Spleen (tissue), 11 donors: ENCODE measurements at regions not wholly inside any gene's neighbourhood (a gene's known extent, or its start where the extent isn't known, plus 50 kb on each side); places are given as distances from the start of the nearest gene placed in this dataset.

ENCODE experiments used
- DNase-seq: peaks from one replicate; pipeline ENCODE4 v3.0.0-alpha.2; 2020
- H3K27ac ChIP-seq, 8 donors: fragments of 200-600 bp; sonication (generic) in 7 of 8; 1 replicate in 4 of 8; 2 replicates in 4 of 8; pipeline versions ENCODE4 v1.5.0 to v1.8.0; 2016 to 2021; ENCODE audit warnings: inconsistent platforms in 4 of 8, mild to moderate bottlenecking in 4 of 8, moderate library complexity in 1 of 8
- H3K27me3 ChIP-seq, 7 donors: fragments of 200-600 bp; sonication (generic) in 6 of 7; replicated peaks in 1 of 7; 1 replicate in 4 of 7; 2 replicates in 3 of 7; pipeline versions ENCODE4 v1.5.0 to v1.8.0; 2016 to 2021; ENCODE audit warnings: inconsistent platforms in 3 of 7, mild to moderate bottlenecking in 1 of 7
- H3K36me3 ChIP-seq, 6 donors: fragments of 200-600 bp; sonication (generic) in 5 of 6; 1 replicate in 4 of 6; 2 replicates in 2 of 6; pipeline versions ENCODE4 v1.5.0 to v1.8.0; 2016 to 2021; ENCODE audit warnings: inconsistent platforms in 2 of 6
- H3K4me1 ChIP-seq, 6 donors: fragments of 200-600 bp; sonication (generic) in 5 of 6; 1 replicate in 3 of 6; 2 replicates in 3 of 6; pipeline versions ENCODE4 v1.5.0 to v1.8.0; 2016 to 2021; ENCODE audit warnings: inconsistent platforms in 3 of 6
- H3K4me3 ChIP-seq, 8 donors: fragments of 200-600 bp; sonication (generic) in 7 of 8; 1 replicate in 4 of 8; 2 replicates in 4 of 8; pipeline versions ENCODE4 v1.5.0 to v1.8.0; 2016 to 2021; ENCODE audit warnings: inconsistent platforms in 4 of 8, mild to moderate bottlenecking in 4 of 8, moderate library complexity in 2 of 8
- H3K9me3 ChIP-seq, 8 donors: fragments of 200-600 bp; sonication (generic) in 7 of 8; 1 replicate in 4 of 8; 2 replicates in 4 of 8; pipeline versions ENCODE4 v1.5.0 to v1.8.0; 2016 to 2021; ENCODE audit warnings: inconsistent platforms in 4 of 8
- CTCF ChIP-seq, 11 experiments: fragments of 200-600 bp in 7 of 11; fragments of 450-650 bp in 4 of 11; sonication (generic) in 4 of 11; IDR thresholded peaks in 8 of 11; conservative IDR thresholded peaks in 3 of 11; 1 replicate in 7 of 11; 2 replicates in 4 of 11; pipeline versions ENCODE4 v1.4.0 to v1.8.0; 2016 to 2021; ENCODE audit warnings: antibody characterized with exemption in 11 of 11, inconsistent platforms in 4 of 11, mild to moderate bottlenecking in 1 of 11
- POLR2A ChIP-seq, 3 donors: fragments of 450-650 bp; IDR thresholded peaks; one replicate each; pipeline ENCODE4 v1.5.1; 2017; ENCODE audit warnings: antibody characterized with exemption in 3 of 3, mild to moderate bottlenecking in 1 of 3
- POLR2AphosphoS5 ChIP-seq, 3 donors: sonication (generic); formaldehyde crosslinking; IDR thresholded peaks; one replicate each; pipeline ENCODE4 v1.5.1; 2017; ENCODE audit warnings: antibody characterized with exemption in 3 of 3
- WGBS, 5 donors: extraction: QIAGEN DNeasy Blood & Tissue Kit in 3 of 5; methylation state at CpG; one replicate each; pipeline versions ENCODE4 v1.1.5 to v1.1.7; 2013 to 2018; 5-methylcytosine and 5-hydroxymethylcytosine counted together
- intact Hi-C: fragments of 100-400 bp; cut with DNase I; formaldehyde crosslinking; loops from one replicate; pipeline ENCODE4 v1.15.0; 2023; ENCODE audit warnings: low total_unique reads
- donor health status: healthy with polysubstance abuse.
- donor health status: DM: no; HTN: no; CAD: no; lungs with moderate emphysema.
- donor health status: DM: no; HTN: no; CAD: no.
- donor health status: Bipolar disorder and iron deficiency.
- donor health status: healthy.
- donor health status: DM: no; HTN: no; CAD: no.
- donor health status: DM: yes; HTN: yes; CAD: no.

- intact Hi-C loops = no loop called here
- no peaks in the 10 kb centered on the region for H3K27me3 ChIP-seq
- H3K4me3 ChIP-seq = no peak overlapping the region
- peaks cover 0 to 7% (median 0%) of the 10 kb centered on the region in 8 donors for H3K9me3 ChIP-seq
- no peak overlapping the region for H3K27ac ChIP-seq
- H3K4me1 ChIP-seq = no peaks in the 10 kb centered on the region
- WGBS, 5 donors = 54 to 83% (median 70%) methylated on average over 3 of the region's 3 CpGs
- no peaks in the 10 kb centered on the region for H3K36me3 ChIP-seq
- TF ChIP-seq CTCF (IDR thresholded peaks at IDR 0.05 in 8 of 11, conservative IDR thresholded peaks at IDR 0.05 in 3 of 11) (no peak), POLR2A (IDR thresholded peaks at IDR 0.05) (no peak), POLR2AphosphoS5 (IDR thresholded peaks at IDR 0.05) (no peak)
- DNase-seq = no peak
Measured at GRCh38 chr9:75372499-75373268, 284.4 kb downstream of the OSTF1 start.

GRCh38 chr9:75376680-75377254 lies 288.5 kb downstream of the OSTF1 start:
- no peak for DNase-seq

GRCh38 chr9:75378036-75378435 lies 289.7 kb downstream of the OSTF1 start:
- Histone ChIP-seq H3K27me3 (no peaks in the 10 kb centered on the region), H3K36me3 (no peaks in the 10 kb centered on the region), H3K4me3 (no peak overlapping the region), H3K27ac (no peak overlapping the region), H3K4me1 (no peaks in the 10 kb centered on the region), H3K9me3 (peaks cover 0 to 13% (median 0%) of the 10 kb centered on the region in 8 donors)
- WGBS, 5 donors = 49 to 78% (median 73%) methylated on average over 9 of the region's 9 CpGs
- intact Hi-C loops = no loop called here
- TF ChIP-seq POLR2AphosphoS5 (IDR thresholded peaks at IDR 0.05) = no peak
- no peak for TF ChIP-seq CTCF (IDR thresholded peaks at IDR 0.05 in 8 of 11, conservative IDR thresholded peaks at IDR 0.05 in 3 of 11)
- TF ChIP-seq POLR2A (IDR thresholded peaks at IDR 0.05) = no peak
- DNase-seq = no peak

More at GRCh38 chr9:75376680-75377254, 288.5 kb downstream of the OSTF1 start:
- Histone ChIP-seq H3K27ac (no peak overlapping the region), H3K27me3 (no peaks in the 10 kb centered on the region), H3K36me3 (no peaks in the 10 kb centered on the region), H3K4me3 (no peak overlapping the region), H3K9me3 (peaks cover 0 to 7% (median 0%) of the 10 kb centered on the region in 8 donors), H3K4me1 (no peaks in the 10 kb centered on the region)
- intact Hi-C loops = no loop called here
- TF ChIP-seq POLR2AphosphoS5 (IDR thresholded peaks at IDR 0.05) (no peak), CTCF (IDR thresholded peaks at IDR 0.05 in 8 of 11, conservative IDR thresholded peaks at IDR 0.05 in 3 of 11) (no peak), POLR2A (IDR thresholded peaks at IDR 0.05) (no peak)
- WGBS, 5 donors = 79 to 89% (median 82%) methylated on average over 3 of the region's 3 CpGs

- H3K4me3 ChIP-seq = no peak overlapping the region
- WGBS, 5 donors = 65 to 83% (median 74%) methylated on average over 1 of the region's 1 CpG
- H3K36me3 ChIP-seq = no peaks in the 10 kb centered on the region
- H3K9me3 ChIP-seq = peaks cover 0 to 17% (median 5%) of the 10 kb centered on the region in 8 donors
- no peak for DNase-seq
- H3K4me1 ChIP-seq = no peaks in the 10 kb centered on the region
- TF ChIP-seq CTCF (IDR thresholded peaks at IDR 0.05 in 8 of 11, conservative IDR thresholded peaks at IDR 0.05 in 3 of 11) (no peak), POLR2AphosphoS5 (IDR thresholded peaks at IDR 0.05) (no peak), POLR2A (IDR thresholded peaks at IDR 0.05) (no peak)
- H3K27me3 ChIP-seq = no peaks in the 10 kb centered on the region
- intact Hi-C loops = no loop called here
- H3K27ac ChIP-seq = no peak overlapping the region
Measured at GRCh38 chr9:75378926-75379325, 290.6 kb downstream of the OSTF1 start.
